MCF 10A (cell line): ENCODE measurements at regions not wholly inside any gene's neighbourhood (a gene's known extent, or its start where the extent isn't known, plus 50 kb on each side); places are given as distances from the start of the nearest gene placed in this dataset.

Source experiments
- BruUV-seq: library from RNA; stranded (reverse); fragments of 400-500 nt; replicated peaks from 2 replicates; lab custom pipeline; 2021; lab: Mats Ljungman, UMichigan
- CTCF ChIA-PET: fragments of 300-600 bp; sonication (Branson Sonifier 250); formaldehyde crosslinking; extraction: SDS; loops from one replicate; lab custom pipeline; 2021; ENCODE audit warnings: antibody characterized with exemption, inconsistent platforms; lab: Yijun Ruan, JAX
- POLR2A ChIA-PET: fragments of 300-600, 350-650 bp; sonication (Branson Sonifier 250); formaldehyde crosslinking; extraction: SDS; loops from one replicate; lab custom pipeline; 2020; ENCODE audit warnings: antibody characterized with exemption, inconsistent platforms; lab: Yijun Ruan, JAX
- DNase-seq: peaks from one replicate; pipeline ENCODE4 v3.0.0-alpha.2; 2018; ENCODE audit not compliant: unreplicated experiment
- H3K27ac Mint-ChIP-seq: one replicate; pipeline ENCODE4 v1.8.0; 2022; ENCODE audit warnings: mild to moderate bottlenecking, low read depth, mixed read lengths; ENCODE audit not compliant: unreplicated experiment
- H3K27me3 Mint-ChIP-seq: one replicate; pipeline ENCODE4 v1.8.0; 2022; ENCODE audit warnings: mixed read lengths; ENCODE audit not compliant: insufficient read depth, unreplicated experiment
- H3K36me3 Mint-ChIP-seq: one replicate; pipeline ENCODE4 v1.8.0; 2022; ENCODE audit warnings: mild to moderate bottlenecking, moderate library complexity, mixed read lengths; ENCODE audit not compliant: insufficient read depth, unreplicated experiment
- H3K4me1 Mint-ChIP-seq: one replicate; pipeline ENCODE4 v1.8.0; 2022; ENCODE audit warnings: mixed read lengths; ENCODE audit not compliant: insufficient read depth, unreplicated experiment
- H3K4me3 Mint-ChIP-seq: one replicate; pipeline ENCODE4 v1.8.0; 2022; ENCODE audit warnings: mild to moderate bottlenecking, moderate library complexity, mixed read lengths; ENCODE audit not compliant: unreplicated experiment
- H3K9me3 Mint-ChIP-seq: one replicate; pipeline ENCODE4 v1.8.0; 2022; ENCODE audit warnings: mixed read lengths; ENCODE audit not compliant: unreplicated experiment
- intact Hi-C: fragments of 100-400 bp; cut with micrococcal nuclease; formaldehyde crosslinking; loops from 2 replicates; pipeline ENCODE4 v1.14.1; 2022
- TF ChIP-seq, protein P1 (sequence below): fragments of 200-600 bp; IDR thresholded peaks from one replicate; pipeline ENCODE4 v1.8.0; 2022; ENCODE audit warnings: antibody characterized with exemption, mild to moderate bottlenecking; ENCODE audit not compliant: unreplicated experiment

- Mint-ChIP-seq H3K4me3 (no peak overlapping the region), H3K9me3 (no peaks in the 10 kb centered on the region), H3K27me3 (peaks cover 22% of the 10 kb centered on the region), H3K36me3 (no peaks in the 10 kb centered on the region), H3K27ac (no peak overlapping the region), H3K4me1 (no peaks in the 10 kb centered on the region)
- TF ChIP-seq, protein P1, sequence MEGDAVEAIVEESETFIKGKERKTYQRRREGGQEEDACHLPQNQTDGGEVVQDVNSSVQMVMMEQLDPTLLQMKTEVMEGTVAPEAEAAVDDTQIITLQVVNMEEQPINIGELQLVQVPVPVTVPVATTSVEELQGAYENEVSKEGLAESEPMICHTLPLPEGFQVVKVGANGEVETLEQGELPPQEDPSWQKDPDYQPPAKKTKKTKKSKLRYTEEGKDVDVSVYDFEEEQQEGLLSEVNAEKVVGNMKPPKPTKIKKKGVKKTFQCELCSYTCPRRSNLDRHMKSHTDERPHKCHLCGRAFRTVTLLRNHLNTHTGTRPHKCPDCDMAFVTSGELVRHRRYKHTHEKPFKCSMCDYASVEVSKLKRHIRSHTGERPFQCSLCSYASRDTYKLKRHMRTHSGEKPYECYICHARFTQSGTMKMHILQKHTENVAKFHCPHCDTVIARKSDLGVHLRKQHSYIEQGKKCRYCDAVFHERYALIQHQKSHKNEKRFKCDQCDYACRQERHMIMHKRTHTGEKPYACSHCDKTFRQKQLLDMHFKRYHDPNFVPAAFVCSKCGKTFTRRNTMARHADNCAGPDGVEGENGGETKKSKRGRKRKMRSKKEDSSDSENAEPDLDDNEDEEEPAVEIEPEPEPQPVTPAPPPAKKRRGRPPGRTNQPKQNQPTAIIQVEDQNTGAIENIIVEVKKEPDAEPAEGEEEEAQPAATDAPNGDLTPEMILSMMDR, result no peak
- intact Hi-C loops, result no loop called here
- CTCF ChIA-PET, result interaction anchor here (0.6 kb wide), 2 partner anchors 11 to 583 kb away, joined by 3 read pairs; no protein-coding TSS in a partner anchor
- POLR2A ChIA-PET, result interaction anchor here (0.5 kb wide), 1 partner anchor 186 kb away, joined by 3 read pairs; no protein-coding TSS in a partner anchor
- DNase-seq, result no peak
- BruUV-seq, result no TSS peak
These were observed 579.9 kb downstream of the MAFB start for GRCh38 chr20:40109136-40109535.

DNA sequence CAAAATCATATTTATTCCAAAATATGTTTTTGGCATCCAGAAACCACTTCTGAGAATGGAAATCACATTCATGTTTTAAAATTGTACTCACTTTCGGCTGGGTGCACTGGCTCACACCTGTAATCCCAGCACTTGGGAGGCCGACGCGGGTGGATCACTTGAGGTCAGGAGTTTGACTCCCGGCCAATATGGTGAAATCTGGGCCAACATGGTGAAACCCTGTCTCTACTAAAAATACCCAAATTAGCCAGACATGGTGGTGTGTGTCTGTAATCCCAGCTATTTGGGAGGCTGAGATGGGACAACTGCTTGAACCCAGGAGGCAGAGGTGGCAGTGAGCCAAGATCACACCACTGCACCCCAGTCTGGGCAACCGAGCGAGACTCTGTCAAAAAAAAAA lies 580.7 kb downstream of the MAFB start:
- ChIA-PET POLR2A (no interaction called here), CTCF (no interaction called here)
- H3K36me3 Mint-ChIP-seq, result no peaks in the 10 kb centered on the region
- BruUV-seq, result no TSS peak
- no peaks in the 10 kb centered on the region for H3K4me1 Mint-ChIP-seq
- TF ChIP-seq, protein P1, result no peak
- no peak overlapping the region for H3K27ac Mint-ChIP-seq
- peaks cover 17% of the 10 kb centered on the region for H3K27me3 Mint-ChIP-seq
- intact Hi-C loops, result no loop called here
- H3K4me3 Mint-ChIP-seq, result no peak overlapping the region
- DNase-seq, result no peak
- H3K9me3 Mint-ChIP-seq, result no peaks in the 10 kb centered on the region

DNA sequence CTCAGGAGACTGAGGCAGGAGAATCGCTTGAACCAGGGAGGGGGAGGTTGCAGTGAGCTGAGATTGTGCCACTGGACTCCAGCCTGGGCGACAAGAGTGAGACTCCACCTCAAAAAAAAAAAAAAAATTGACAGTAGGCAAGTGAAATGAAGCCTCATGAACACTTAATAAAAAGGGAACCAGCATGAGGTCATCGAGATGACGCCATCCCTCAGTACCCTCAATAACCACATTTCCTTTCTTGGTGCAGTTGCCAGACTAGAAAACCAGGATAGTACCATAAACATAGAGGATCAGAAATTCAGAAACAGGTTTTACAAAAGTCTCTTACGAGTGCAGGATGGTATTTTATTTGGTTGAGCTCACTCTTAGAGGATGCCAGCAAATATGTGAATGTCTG lies 584.1 kb downstream of the MAFB start:
- TF ChIP-seq, protein P1, result no peak
- no peak for DNase-seq

GRCh38 chr20:40103420-40103819 lies 585.6 kb downstream of the MAFB start:
- Mint-ChIP-seq H3K27ac (no peak overlapping the region), H3K9me3 (no peaks in the 10 kb centered on the region), H3K27me3 (peaks cover 12% of the 10 kb centered on the region), H3K4me1 (no peaks in the 10 kb centered on the region), H3K4me3 (no peak overlapping the region), H3K36me3 (no peaks in the 10 kb centered on the region)
- DNase-seq, result no peak
- intact Hi-C loops, result no loop called here
- POLR2A ChIA-PET, result no interaction called here
- TF ChIP-seq, protein P1, result no peak
- CTCF ChIA-PET, result interaction anchor here (1.0 kb wide), 1 partner anchor 57 kb away, joined by 3 read pairs; no protein-coding TSS in a partner anchor
- no TSS peak for BruUV-seq

More for the DNA sequence above, 584.1 kb downstream of the MAFB start:
- H3K4me1 Mint-ChIP-seq, result no peaks in the 10 kb centered on the region
- BruUV-seq, result no TSS peak
- H3K36me3 Mint-ChIP-seq, result no peaks in the 10 kb centered on the region
- intact Hi-C loops, result no loop called here
- CTCF ChIA-PET, result interaction anchor here (0.6 to 1.0 kb wide), 3 partner anchors 57 to 719 kb away, joined by 3 to 4 read pairs (median 3); no protein-coding TSS in a partner anchor
- no peaks in the 10 kb centered on the region for H3K9me3 Mint-ChIP-seq
- H3K4me3 Mint-ChIP-seq, result no peak overlapping the region
- POLR2A ChIA-PET, result no interaction called here
- no peak overlapping the region for H3K27ac Mint-ChIP-seq
- peaks cover 12% of the 10 kb centered on the region for H3K27me3 Mint-ChIP-seq
